Dendritic cell treated with granulocyte-macrophage colony-stimulating factor and Interleukin-4, amounts not matched to agents 40 ng/mL and 50 ng/mL, for 4 days (primary cell): ENCODE measurements at regions not wholly inside any gene's neighbourhood (a gene's known extent, or its start where the extent isn't known, plus 50 kb on each side); places are given as distances from the start of the nearest gene placed in this dataset.

Experiments
- H3K27ac Mint-ChIP-seq: one replicate; pipeline ENCODE4 v1.8.0; 2022; ENCODE audit warnings: mild to moderate bottlenecking, mixed read lengths
- H3K27me3 Mint-ChIP-seq: one replicate; pipeline ENCODE4 v1.8.0; 2022; ENCODE audit warnings: mild to moderate bottlenecking, mixed read lengths
- H3K36me3 Mint-ChIP-seq: one replicate; pipeline ENCODE4 v1.8.0; 2022; ENCODE audit warnings: low read depth, mixed read lengths
- H3K4me1 Mint-ChIP-seq: one replicate; pipeline ENCODE4 v1.8.0; 2022; ENCODE audit warnings: low read depth, mixed read lengths
- H3K4me3 Mint-ChIP-seq: one replicate; pipeline ENCODE4 v1.8.0; 2022; ENCODE audit warnings: mild to moderate bottlenecking, moderate library complexity, mixed read lengths
- H3K9me3 Mint-ChIP-seq: one replicate; pipeline ENCODE4 v1.8.0; 2022; ENCODE audit warnings: mixed read lengths
- intact Hi-C: fragments of 100-400 bp; cut with micrococcal nuclease; formaldehyde crosslinking; loops from one replicate; pipeline ENCODE4 v1.15.0; 2022

DNA sequence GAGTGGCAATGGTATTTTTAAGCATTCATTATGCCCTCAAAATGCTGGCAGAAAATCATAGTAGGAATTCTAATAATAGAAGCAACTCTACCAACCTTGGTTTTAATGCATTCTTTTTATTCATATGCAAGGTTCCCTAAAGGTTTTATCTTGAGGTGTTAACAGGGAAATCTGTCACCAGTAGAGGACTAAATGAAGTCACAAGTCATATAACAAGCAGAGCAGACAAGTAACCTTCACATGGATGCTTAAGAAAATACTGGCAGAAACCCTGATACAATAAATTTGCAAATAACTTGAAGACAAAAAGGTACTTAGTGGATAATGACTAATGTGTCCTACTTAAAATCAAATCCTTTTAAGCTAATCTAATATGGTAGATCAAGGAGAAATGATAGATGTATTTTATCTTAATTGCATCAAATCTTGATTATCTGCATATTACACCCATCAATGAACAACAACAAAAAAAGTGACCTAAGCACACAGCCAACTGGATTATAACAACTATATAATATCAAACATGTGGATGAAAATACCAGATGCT, 73.3 kb downstream of the RFC3 start:
- H3K27me3 Mint-ChIP-seq = no peaks in the 10 kb centered on the region
- peaks cover 33% of the 10 kb centered on the region for H3K9me3 Mint-ChIP-seq
- H3K27ac Mint-ChIP-seq = no peak overlapping the region
- no peak overlapping the region for H3K4me3 Mint-ChIP-seq
- no peaks in the 10 kb centered on the region for H3K4me1 Mint-ChIP-seq
- no peaks in the 10 kb centered on the region for H3K36me3 Mint-ChIP-seq
- intact Hi-C loops = no loop called here

GRCh38 chr13:33893559-33893958, 75.6 kb downstream of the RFC3 start:
- H3K9me3 Mint-ChIP-seq = peaks cover 48% of the 10 kb centered on the region

DNA sequence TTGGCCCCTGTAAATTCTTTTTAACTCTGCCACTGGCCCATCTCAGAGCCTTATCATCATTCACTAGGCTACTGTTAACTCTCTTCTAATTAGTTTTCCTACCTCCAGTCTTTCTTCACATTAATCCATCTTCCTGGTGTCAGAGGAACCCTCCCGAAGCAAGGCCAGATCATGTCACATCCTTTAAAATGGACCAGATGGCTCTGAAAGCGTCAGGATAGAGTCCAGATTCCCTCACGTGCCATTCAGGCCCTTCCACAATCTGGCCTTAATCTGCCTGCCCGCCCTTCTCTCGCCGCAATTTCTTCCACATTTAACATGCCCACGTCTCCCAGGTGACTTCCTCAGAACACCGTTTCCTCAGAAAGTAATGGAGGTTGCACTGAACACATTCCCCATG, 86.5 kb downstream of the RFC3 start:
- H3K27me3 Mint-ChIP-seq = no peaks in the 10 kb centered on the region
- H3K27ac Mint-ChIP-seq = no peak overlapping the region
- intact Hi-C loops = no loop called here
- no peaks in the 10 kb centered on the region for H3K4me1 Mint-ChIP-seq
- H3K4me3 Mint-ChIP-seq = no peak overlapping the region
- H3K36me3 Mint-ChIP-seq = no peaks in the 10 kb centered on the region
- H3K9me3 Mint-ChIP-seq = peaks cover 4% of the 10 kb centered on the region

More at GRCh38 chr13:33893559-33893958, 75.6 kb downstream of the RFC3 start:
- no peaks in the 10 kb centered on the region for H3K27me3 Mint-ChIP-seq
- intact Hi-C loops = no loop called here
- no peak overlapping the region for H3K27ac Mint-ChIP-seq
- H3K36me3 Mint-ChIP-seq = no peaks in the 10 kb centered on the region
- no peaks in the 10 kb centered on the region for H3K4me1 Mint-ChIP-seq
- no peak overlapping the region for H3K4me3 Mint-ChIP-seq

DNA sequence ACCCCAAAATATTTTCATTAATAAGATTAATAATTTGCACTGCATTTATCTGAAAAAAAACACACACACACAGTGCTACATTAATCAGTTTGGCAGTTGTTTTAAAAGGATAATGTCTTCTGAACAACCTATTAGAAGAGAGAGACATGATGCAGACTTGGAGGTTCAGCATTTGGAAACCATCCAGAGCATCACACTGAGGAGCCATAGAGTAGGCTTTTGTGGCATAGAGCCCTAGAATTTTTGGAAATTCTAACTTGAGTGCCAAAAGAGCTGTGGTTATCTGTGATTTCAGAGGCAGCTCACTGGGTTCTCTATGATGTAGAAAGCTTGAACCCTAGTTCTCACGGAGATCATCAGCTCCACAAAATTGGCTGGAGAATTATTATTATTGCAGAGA, 90.2 kb downstream of the RFC3 start:
- no peaks in the 10 kb centered on the region for H3K9me3 Mint-ChIP-seq
- H3K27me3 Mint-ChIP-seq = no peaks in the 10 kb centered on the region
- intact Hi-C loops = no loop called here
- no peaks in the 10 kb centered on the region for H3K36me3 Mint-ChIP-seq
- no peak overlapping the region for H3K4me3 Mint-ChIP-seq
- no peaks in the 10 kb centered on the region for H3K4me1 Mint-ChIP-seq
- H3K27ac Mint-ChIP-seq = no peak overlapping the region

- no peaks in the 10 kb centered on the region for H3K36me3 Mint-ChIP-seq
- H3K27me3 Mint-ChIP-seq = no peaks in the 10 kb centered on the region
- no peak overlapping the region for H3K27ac Mint-ChIP-seq
Measured at GRCh38 chr13:33910255-33910654, 92.3 kb downstream of the RFC3 start.

DNA sequence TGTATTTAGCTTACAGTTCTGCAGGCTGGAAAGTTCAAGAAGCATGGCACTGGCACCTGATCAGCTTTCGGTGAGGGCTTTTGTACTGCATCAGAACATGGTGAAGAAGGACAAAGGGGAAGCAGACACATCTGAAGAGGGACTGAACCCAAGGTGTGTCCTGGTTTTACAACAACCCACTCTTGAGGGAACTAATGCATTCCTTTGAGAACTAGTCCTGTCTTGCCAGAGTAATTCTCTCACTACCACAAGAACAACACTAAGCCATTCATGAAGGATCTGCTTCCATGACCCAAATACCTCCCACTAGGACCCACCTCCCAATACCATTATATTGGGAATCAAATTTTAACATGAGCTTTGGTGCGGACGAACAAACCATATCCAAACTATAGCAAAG, 93.6 kb downstream of the RFC3 start:
- Mint-ChIP-seq H3K36me3 (no peaks in the 10 kb centered on the region), H3K27ac (no peak overlapping the region)
- intact Hi-C loops = no loop called here

More at GRCh38 chr13:33910255-33910654, 92.3 kb downstream of the RFC3 start:
- Mint-ChIP-seq H3K9me3 (no peaks in the 10 kb centered on the region), H3K4me1 (no peaks in the 10 kb centered on the region), H3K4me3 (no peak overlapping the region)
- intact Hi-C loops = no loop called here

GRCh38 chr13:33913829-33914228, 95.9 kb downstream of the RFC3 start:
- no peaks in the 10 kb centered on the region for H3K36me3 Mint-ChIP-seq
- no peaks in the 10 kb centered on the region for H3K27me3 Mint-ChIP-seq
- no peak overlapping the region for H3K27ac Mint-ChIP-seq
- no peaks in the 10 kb centered on the region for H3K4me1 Mint-ChIP-seq
- H3K4me3 Mint-ChIP-seq = no peak overlapping the region
- no peaks in the 10 kb centered on the region for H3K9me3 Mint-ChIP-seq
- intact Hi-C loops = no loop called here

More for the DNA sequence above, 93.6 kb downstream of the RFC3 start:
- no peak overlapping the region for H3K4me3 Mint-ChIP-seq
- H3K9me3 Mint-ChIP-seq = no peaks in the 10 kb centered on the region
- no peaks in the 10 kb centered on the region for H3K27me3 Mint-ChIP-seq
- no peaks in the 10 kb centered on the region for H3K4me1 Mint-ChIP-seq

- H3K4me3 Mint-ChIP-seq = no peak overlapping the region
- H3K4me1 Mint-ChIP-seq = no peaks in the 10 kb centered on the region
- intact Hi-C loops = no loop called here
- H3K27ac Mint-ChIP-seq = no peak overlapping the region
- no peaks in the 10 kb centered on the region for H3K36me3 Mint-ChIP-seq
- no peaks in the 10 kb centered on the region for H3K9me3 Mint-ChIP-seq
- no peaks in the 10 kb centered on the region for H3K27me3 Mint-ChIP-seq
Measured at GRCh38 chr13:33917190-33917589, 99.2 kb downstream of the RFC3 start.

DNA sequence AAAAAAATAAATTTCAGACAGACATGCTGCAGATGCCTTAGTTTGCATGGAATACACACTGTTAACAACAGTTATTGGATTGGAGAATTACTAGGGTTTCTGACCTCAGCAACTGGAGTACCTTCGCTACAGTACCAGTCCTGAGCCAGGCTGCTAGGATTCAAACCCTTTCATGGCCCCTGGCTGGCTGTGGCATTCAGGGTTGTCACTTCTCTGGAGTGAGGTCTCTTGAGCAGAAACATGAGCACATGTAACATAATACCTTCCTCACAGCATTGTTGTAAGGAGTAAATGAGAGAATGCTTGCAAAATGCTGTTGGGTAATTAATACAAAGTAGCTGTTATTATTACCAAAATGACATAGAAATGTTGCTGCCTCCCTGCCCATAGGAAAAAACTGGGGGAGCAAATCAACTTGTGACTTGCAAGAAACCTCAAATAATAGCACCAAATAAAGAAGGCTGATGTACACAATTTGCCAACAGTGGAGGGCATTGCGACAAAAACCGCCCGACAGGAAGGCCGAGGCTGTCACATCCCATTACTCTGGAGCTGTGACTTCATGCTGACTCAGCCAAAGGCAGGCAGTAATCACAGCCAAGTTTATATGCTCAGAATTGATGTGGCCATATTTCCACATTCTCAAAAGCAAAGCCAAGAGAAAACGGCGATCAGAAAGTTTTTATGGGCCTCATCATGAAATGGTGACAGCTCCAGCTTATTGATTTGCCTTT, 100.4 kb downstream of the RFC3 start:
- H3K36me3 Mint-ChIP-seq = no peaks in the 10 kb centered on the region
- H3K27ac Mint-ChIP-seq = no peak overlapping the region
- H3K9me3 Mint-ChIP-seq = no peaks in the 10 kb centered on the region
- H3K4me1 Mint-ChIP-seq = no peaks in the 10 kb centered on the region
- H3K27me3 Mint-ChIP-seq = no peaks in the 10 kb centered on the region
- no peak overlapping the region for H3K4me3 Mint-ChIP-seq
- intact Hi-C loops = no loop called here

DNA sequence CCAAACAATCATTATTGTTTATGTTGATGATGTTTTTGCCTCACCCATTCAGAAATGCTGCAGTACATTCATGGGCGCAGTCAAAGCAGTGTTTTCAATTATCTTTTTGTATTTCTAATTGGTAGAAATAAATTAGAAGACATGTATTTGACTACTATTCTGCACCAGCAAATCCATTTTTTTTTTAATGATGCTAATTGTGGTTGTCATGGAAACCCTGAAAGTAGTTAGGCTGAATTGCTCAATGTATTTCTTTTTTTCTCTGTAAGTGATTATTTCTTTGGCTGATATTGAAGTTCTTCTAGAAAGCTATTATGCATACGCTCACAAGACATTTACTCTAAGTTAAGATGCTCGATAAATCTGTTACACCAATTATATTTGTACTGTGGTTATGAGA, 101.2 kb downstream of the RFC3 start:
- Mint-ChIP-seq H3K27me3 (no peaks in the 10 kb centered on the region), H3K36me3 (no peaks in the 10 kb centered on the region), H3K9me3 (no peaks in the 10 kb centered on the region), H3K4me3 (no peak overlapping the region), H3K4me1 (no peaks in the 10 kb centered on the region), H3K27ac (no peak overlapping the region)
- intact Hi-C loops = no loop called here

- intact Hi-C loops = no loop called here
- H3K4me3 Mint-ChIP-seq = no peak overlapping the region
- H3K36me3 Mint-ChIP-seq = no peaks in the 10 kb centered on the region
- no peaks in the 10 kb centered on the region for H3K9me3 Mint-ChIP-seq
- H3K27ac Mint-ChIP-seq = no peak overlapping the region
- H3K4me1 Mint-ChIP-seq = no peaks in the 10 kb centered on the region
- H3K27me3 Mint-ChIP-seq = no peaks in the 10 kb centered on the region
Measured at GRCh38 chr13:33925563-33925962, 107.6 kb downstream of the RFC3 start.

DNA sequence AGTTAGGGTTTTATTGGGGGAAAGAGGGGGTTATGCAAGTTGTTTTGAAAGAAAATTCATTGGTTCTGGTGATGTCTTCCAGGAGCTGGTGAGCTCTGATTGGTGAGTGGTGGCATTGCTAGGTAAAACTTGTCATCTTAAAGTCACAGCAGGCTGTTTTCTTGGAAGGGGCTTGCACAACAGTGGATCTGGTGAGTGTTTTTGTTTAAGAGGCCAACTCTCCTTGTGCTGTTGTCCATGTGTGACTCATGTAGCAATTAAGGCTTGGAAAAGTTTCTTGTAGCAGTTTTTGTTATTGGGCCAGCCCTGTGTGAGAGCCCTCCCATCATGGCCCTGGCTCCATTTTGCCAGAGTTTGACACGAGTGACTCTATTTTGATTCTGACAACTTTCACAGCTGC, 109.4 kb downstream of the RFC3 start:
- Mint-ChIP-seq H3K4me3 (no peak overlapping the region), H3K27ac (no peak overlapping the region), H3K9me3 (no peaks in the 10 kb centered on the region), H3K36me3 (no peaks in the 10 kb centered on the region), H3K4me1 (no peaks in the 10 kb centered on the region), H3K27me3 (no peaks in the 10 kb centered on the region)
- intact Hi-C loops = no loop called here

DNA sequence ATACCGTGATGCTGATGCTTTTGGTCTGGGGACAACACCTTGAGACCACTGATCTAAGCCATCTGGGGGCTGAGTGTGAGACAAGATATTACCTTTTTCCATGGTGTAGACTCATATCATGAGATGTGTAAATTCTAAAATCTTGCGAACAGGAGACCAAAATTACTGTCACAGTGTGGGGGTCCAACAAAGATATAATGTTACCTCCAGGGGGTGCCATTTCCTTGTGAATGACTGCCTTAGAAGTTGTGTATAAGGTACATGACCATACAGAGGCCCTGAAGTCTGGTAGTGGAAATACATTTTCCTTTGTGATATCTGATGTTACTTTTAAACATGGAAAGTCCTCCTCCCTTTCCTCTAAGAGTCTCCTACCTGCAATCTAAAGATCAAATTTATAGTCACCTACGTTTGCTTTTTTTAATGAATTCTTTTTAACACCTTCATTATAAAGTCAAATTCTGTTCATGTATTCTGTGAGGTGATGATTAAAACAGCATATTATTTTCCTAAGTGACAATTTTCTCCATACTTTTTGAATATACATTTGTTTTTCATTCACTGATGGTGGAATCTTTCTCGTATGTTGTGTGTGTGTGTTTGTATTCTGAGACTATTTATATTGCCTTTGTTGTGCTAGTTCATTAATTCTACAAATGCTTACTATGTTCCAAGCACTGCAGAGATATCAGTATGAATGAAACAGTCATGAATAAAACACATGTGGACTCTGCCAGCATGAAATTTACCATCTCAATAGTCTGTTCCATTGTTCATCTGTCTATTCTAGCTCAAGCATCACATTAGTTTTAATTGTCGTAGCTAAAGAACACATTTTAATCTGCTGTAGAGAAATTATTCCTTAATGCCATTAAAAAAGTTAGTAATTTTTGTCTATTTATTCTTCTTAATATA, 113.7 kb downstream of the RFC3 start:
- Mint-ChIP-seq H3K4me1 (peaks cover 7% of the 10 kb centered on the region), H3K27me3 (no peaks in the 10 kb centered on the region), H3K9me3 (no peaks in the 10 kb centered on the region), H3K36me3 (no peaks in the 10 kb centered on the region), H3K4me3 (no peak overlapping the region), H3K27ac (no peak overlapping the region)
- intact Hi-C loops = loop anchor here (5.0 kb wide), 1 partner anchor 1226 kb away; no protein-coding TSS in a partner anchor

DNA sequence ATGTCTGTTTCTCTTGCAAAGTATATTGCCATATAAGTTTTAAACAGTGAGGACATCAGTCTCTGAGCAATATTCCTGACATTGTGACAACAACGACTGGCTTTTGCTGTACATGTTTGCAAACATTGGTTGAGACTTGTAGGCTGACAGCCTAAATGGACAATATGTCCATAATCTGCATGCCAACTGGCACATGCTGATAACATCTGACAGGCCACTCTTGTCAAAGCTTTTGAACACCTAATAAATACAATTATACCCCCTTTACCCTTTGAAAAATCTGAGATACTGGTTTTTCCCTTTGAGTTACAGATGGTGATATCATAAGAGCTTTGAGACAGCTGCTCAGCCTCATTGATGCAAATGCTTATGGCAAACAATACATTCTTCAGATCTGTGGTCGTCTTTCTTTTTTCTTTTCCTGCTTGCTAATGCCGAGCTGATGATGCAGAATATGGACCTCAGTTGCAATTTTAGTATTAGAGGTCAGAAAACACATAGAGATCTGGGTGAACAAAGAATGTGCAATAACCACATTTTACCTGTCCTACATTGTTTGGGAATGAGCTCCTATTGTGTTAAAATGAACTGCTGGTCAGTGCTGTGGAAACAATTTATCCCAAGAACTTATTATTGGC, 114.9 kb downstream of the RFC3 start:
- H3K4me1 Mint-ChIP-seq = peaks cover 7% of the 10 kb centered on the region
- H3K36me3 Mint-ChIP-seq = no peaks in the 10 kb centered on the region
- H3K27ac Mint-ChIP-seq = no peak overlapping the region
- no peak overlapping the region for H3K4me3 Mint-ChIP-seq
- intact Hi-C loops = loop anchor here (5.0 kb wide), 1 partner anchor 1224 kb away; no protein-coding TSS in a partner anchor
- no peaks in the 10 kb centered on the region for H3K27me3 Mint-ChIP-seq
- no peaks in the 10 kb centered on the region for H3K9me3 Mint-ChIP-seq
